Vagina (tissue), 2 donors: ENCODE measurements at regions not wholly inside any gene's neighbourhood (a gene's known extent, or its start where the extent isn't known, plus 50 kb on each side); places are given as distances from the start of the nearest gene placed in this dataset.

ENCODE experiments used
- CTCF ChIP-seq, 3 experiments: fragments of 450-650 bp in 2 of 3; fragments of 200-600 bp in 1 of 3; sonication (generic) in 1 of 3; IDR thresholded peaks; one replicate each; pipeline ENCODE4 v1.5.1; 2017 to 2019; ENCODE audit warnings: antibody characterized with exemption in 3 of 3, mild to moderate bottlenecking in 2 of 3, moderate library complexity in 2 of 3
- POLR2A ChIP-seq, 2 donors: fragments of 450-650 bp; IDR thresholded peaks; one replicate each; pipeline ENCODE4 v1.6.1; 2017; ENCODE audit warnings: antibody characterized with exemption in 2 of 2, mild to moderate bottlenecking in 2 of 2, moderate library complexity in 2 of 2

- TF ChIP-seq CTCF (IDR thresholded peaks at IDR 0.05) (no peak), POLR2A (IDR thresholded peaks at IDR 0.05) (no peak)
These were observed 149.4 kb downstream of the SOX3 start for GRCh38 chrX:140355429-140355828.
